GM23248 (cell line): ENCODE measurements at regions not wholly inside any gene's neighbourhood (a gene's known extent, or its start where the extent isn't known, plus 50 kb on each side); places are given as distances from the start of the nearest gene placed in this dataset.

Experiments
- DNase-seq: peaks from one replicate; pipeline ENCODE4 v3.0.0-alpha.2; 2015
- H2AFZ ChIP-seq: fragments of 200-600 bp; sonication (generic); 2 replicates; pipeline ENCODE4 v1.6.1; 2016; ENCODE audit warnings: antibody characterized with exemption
- H3F3A ChIP-seq: fragments of 200-600 bp; sonication (generic); 2 replicates; pipeline ENCODE4 v1.6.1; 2016; ENCODE audit warnings: mild to moderate bottlenecking, antibody characterized with exemption, mixed run types; ENCODE audit not compliant: insufficient read depth
- H3K27ac ChIP-seq: fragments of 200-600 bp; sonication (generic); 2 replicates; pipeline ENCODE4 v1.5.1; 2016; ENCODE audit warnings: mild to moderate bottlenecking
- H3K27me3 ChIP-seq: fragments of 200-600 bp; sonication (generic); replicated peaks from 2 replicates; pipeline ENCODE4 v1.6.1; 2016; ENCODE audit warnings: mild to moderate bottlenecking; ENCODE audit not compliant: insufficient read depth
- H3K36me3 ChIP-seq: fragments of 200-600 bp; sonication (generic); 2 replicates; pipeline ENCODE4 v1.6.1; 2016; ENCODE audit warnings: low read depth, mild to moderate bottlenecking
- H3K4me1 ChIP-seq: fragments of 200-600 bp; sonication (generic); 2 replicates; pipeline ENCODE4 v1.6.1; 2016; ENCODE audit warnings: mild to moderate bottlenecking; ENCODE audit not compliant: insufficient read depth
- H3K4me2 ChIP-seq: fragments of 200-600 bp; sonication (generic); one replicate; pipeline ENCODE4 v1.6.1; 2016; ENCODE audit warnings: mild to moderate bottlenecking; ENCODE audit not compliant: unreplicated experiment
- H3K4me3 ChIP-seq: fragments of 200-600 bp; sonication (generic); 2 replicates; pipeline ENCODE4 v1.5.1; 2016; ENCODE audit warnings: mild to moderate bottlenecking
- H3K79me2 ChIP-seq: fragments of 200-600 bp; sonication (generic); 2 replicates; pipeline ENCODE4 v1.6.1; 2016; ENCODE audit warnings: mild to moderate bottlenecking; ENCODE audit not compliant: insufficient read depth
- H3K9ac ChIP-seq: fragments of 200-600 bp; sonication (generic); 2 replicates; pipeline ENCODE4 v1.6.1; 2016; ENCODE audit warnings: mild to moderate bottlenecking
- H3K9me2 ChIP-seq: fragments of 200-600 bp; sonication (generic); 2 replicates; pipeline ENCODE4 v1.6.1; 2016; ENCODE audit warnings: mixed run types, mild to moderate bottlenecking, moderate library complexity; ENCODE audit not compliant: insufficient read depth
- H3K9me3 ChIP-seq: fragments of 200-600 bp; sonication (generic); one replicate; pipeline ENCODE4 v1.6.1; 2017; ENCODE audit warnings: low read depth
- H4K20me1 ChIP-seq: fragments of 200-600 bp; sonication (generic); 2 replicates; pipeline ENCODE4 v1.6.0; 2016; ENCODE audit not compliant: insufficient read depth
- EZH2 ChIP-seq: fragments of 200-600 bp; sonication (generic); IDR thresholded peaks from 2 replicates; pipeline ENCODE4 v1.6.1; 2018; ENCODE audit warnings: antibody characterized with exemption, mild to moderate bottlenecking; ENCODE audit not compliant: insufficient read depth, poor library complexity, severe bottlenecking
- EZH2phosphoT487 ChIP-seq: fragments of 200-600 bp; sonication (generic); IDR thresholded peaks from 2 replicates; pipeline ENCODE4 v1.6.1; 2018; ENCODE audit warnings: antibody characterized with exemption, moderate library complexity, mild to moderate bottlenecking, low read depth; ENCODE audit not compliant: insufficient read depth
- WGBS, 2 experiments: methylation state at CpG; one replicate each; pipeline ENCODE4 v1.1.6; 2015 to 2017; ENCODE audit warnings: low lambda C conversion rate in 2 of 2, low coverage in 1 of 2; ENCODE audit errors: missing lambda C conversion rate in 2 of 2; 5-methylcytosine and 5-hydroxymethylcytosine counted together
- in situ Hi-C: fragments of 300-500 bp; cut with MboI; formaldehyde crosslinking; loops from 2 replicates; pipeline ENCODE4 v1.15.0; 2020

DNA sequence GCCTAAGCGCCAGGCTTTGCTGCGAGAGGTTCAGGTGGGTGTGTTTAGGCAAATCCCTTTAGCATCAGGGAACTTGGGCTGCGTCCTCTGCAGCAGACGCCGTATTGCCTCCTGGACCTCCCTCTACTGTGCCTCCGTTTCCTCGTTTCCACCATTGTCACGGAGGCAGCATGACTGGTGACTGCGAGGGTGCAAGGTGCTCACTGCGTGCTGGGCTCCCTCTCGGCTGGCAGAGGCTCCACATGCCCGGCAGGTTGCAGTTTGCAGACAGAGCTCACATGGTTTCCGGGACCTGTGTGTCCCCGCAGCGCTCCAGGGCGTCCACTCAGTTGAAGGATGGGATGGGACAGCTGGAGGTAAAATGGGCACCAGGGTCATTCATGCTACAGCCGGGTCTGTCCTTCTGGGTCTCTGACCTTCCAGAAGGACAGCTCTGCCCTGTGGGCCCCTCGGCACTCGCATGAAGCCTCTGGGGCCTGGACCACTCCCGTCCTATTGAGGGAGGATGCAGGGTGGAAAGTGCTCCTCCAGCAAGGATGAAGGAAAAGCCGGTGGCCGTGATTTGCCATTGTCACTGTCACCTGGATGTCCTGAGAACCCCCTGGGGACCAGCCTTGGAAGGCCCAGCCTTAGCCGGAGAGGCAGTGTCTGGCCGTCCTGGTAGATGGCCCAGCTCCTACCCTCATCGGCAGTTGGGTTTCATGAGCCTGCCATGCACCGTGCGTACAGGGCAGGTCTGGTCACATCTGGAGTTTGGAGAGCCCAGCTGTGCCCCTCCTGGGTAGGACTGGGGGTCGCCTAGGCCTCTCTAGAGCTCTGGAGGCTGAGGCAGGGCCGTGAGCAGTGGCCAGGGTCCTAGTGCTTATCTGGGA is 146.5 kb downstream of the KIF26A start:
- Histone ChIP-seq H3K4me1 (no peaks in the 10 kb centered on the region), H4K20me1 (no peaks in the 10 kb centered on the region), H3K4me2 (no peak overlapping the region), H3K9me2 (no peaks in the 10 kb centered on the region), H3K27ac (no peak overlapping the region), H3F3A (no peaks in the 10 kb centered on the region), H3K36me3 (no peaks in the 10 kb centered on the region), H2AFZ (no peak overlapping the region), H3K9me3 (no peaks in the 10 kb centered on the region), H3K4me3 (no peak overlapping the region), H3K79me2 (no peaks in the 10 kb centered on the region), H3K9ac (no peak overlapping the region), H3K27me3 (no peaks in the 10 kb centered on the region)
- TF ChIP-seq EZH2phosphoT487 (no peak), EZH2 (no peak)
- in situ Hi-C loops, result no loop called here
- WGBS, 2 experiments, result 48 to 53% methylated on average over 26 to 29 of the region's 29 CpGs
- no peak for DNase-seq

DNA sequence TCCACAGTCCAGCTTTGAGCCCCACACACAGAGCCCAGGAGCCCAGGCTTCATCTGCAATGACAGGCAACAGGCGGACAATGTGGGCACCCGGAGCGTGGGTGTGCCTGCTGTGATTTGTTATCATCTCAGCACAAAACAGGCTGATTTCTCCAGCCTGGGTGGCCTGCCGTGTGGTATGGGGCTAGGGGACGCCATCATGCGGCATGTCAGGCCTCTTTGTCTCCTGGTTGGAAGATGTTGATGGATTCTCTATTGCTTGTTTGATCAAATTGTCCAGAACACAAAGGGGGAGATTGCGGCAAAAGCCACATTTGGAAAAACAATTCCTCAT is 147.1 kb downstream of the KIF26A start:
- no peaks in the 10 kb centered on the region for H3K9me2 ChIP-seq
- no peak for DNase-seq
- no peaks in the 10 kb centered on the region for H4K20me1 ChIP-seq
- H2AFZ ChIP-seq, result no peak overlapping the region
- 45 to 47% methylated on average over 7 of the region's 7 CpGs for WGBS, 2 experiments
- H3K79me2 ChIP-seq, result no peaks in the 10 kb centered on the region
- in situ Hi-C loops, result no loop called here
- H3K27ac ChIP-seq, result no peak overlapping the region
- H3K4me3 ChIP-seq, result no peak overlapping the region
- no peaks in the 10 kb centered on the region for H3K36me3 ChIP-seq
- no peaks in the 10 kb centered on the region for H3F3A ChIP-seq
- no peaks in the 10 kb centered on the region for H3K4me1 ChIP-seq
- TF ChIP-seq EZH2 (no peak), EZH2phosphoT487 (no peak)
- no peak overlapping the region for H3K9ac ChIP-seq
- no peak overlapping the region for H3K4me2 ChIP-seq
- H3K9me3 ChIP-seq, result no peaks in the 10 kb centered on the region
- no peaks in the 10 kb centered on the region for H3K27me3 ChIP-seq

DNA sequence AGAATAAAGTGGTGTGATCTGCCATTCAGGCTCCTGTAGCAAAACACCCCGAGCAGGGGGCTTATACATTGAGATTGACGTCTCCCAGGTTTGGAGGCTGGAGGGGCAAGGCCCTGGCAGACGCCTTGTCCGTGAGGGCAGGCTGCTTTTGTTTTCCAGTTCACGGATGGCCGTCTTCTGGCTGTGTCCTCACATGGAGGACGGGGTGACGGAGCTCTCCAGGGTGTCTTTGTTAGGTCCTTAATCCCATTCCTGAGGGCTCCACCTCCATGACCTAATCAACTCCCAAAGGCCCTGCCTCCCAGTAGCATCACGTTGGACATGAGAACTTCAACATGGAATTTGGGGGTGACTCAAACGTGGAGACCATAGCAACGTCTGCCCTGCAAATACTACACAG is 147.7 kb downstream of the KIF26A start:
- Histone ChIP-seq H3K4me2 (no peak overlapping the region), H3K27me3 (no peaks in the 10 kb centered on the region), H3K4me3 (no peak overlapping the region), H3K27ac (no peak overlapping the region), H3F3A (no peaks in the 10 kb centered on the region), H3K36me3 (no peaks in the 10 kb centered on the region), H3K9ac (no peak overlapping the region), H3K4me1 (no peaks in the 10 kb centered on the region), H3K79me2 (no peaks in the 10 kb centered on the region), H2AFZ (no peak overlapping the region), H4K20me1 (no peaks in the 10 kb centered on the region), H3K9me3 (no peaks in the 10 kb centered on the region), H3K9me2 (no peaks in the 10 kb centered on the region)
- in situ Hi-C loops, result no loop called here
- DNase-seq, result no peak
- WGBS, 2 experiments, result 28 to 32% methylated on average over 11 of the region's 11 CpGs
- no peak for TF ChIP-seq EZH2phosphoT487
- no peak for TF ChIP-seq EZH2

DNA sequence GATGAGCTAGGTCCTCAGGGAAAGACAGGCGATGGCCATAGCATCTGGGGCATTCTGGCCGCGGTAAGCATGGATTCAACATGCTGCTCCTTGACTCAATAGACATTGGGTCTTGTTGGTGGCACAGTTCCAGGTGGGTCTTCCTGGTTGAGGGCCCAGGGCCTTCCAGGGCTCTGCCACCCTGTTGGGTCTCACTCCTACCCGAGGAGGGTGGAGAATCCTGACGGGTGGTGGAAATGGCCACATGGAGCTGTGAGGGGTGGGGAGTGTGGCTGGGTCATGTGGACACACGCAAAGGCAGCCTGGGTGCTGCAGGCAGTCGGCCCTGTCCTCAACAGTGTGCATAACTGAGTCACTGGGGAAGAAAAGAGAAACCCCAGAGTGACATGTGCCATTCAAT is 148.1 kb downstream of the KIF26A start:
- H3K9me2 ChIP-seq, result no peaks in the 10 kb centered on the region
- no peaks in the 10 kb centered on the region for H3K36me3 ChIP-seq
- no peaks in the 10 kb centered on the region for H3K4me1 ChIP-seq
- H3K9ac ChIP-seq, result no peak overlapping the region
- TF ChIP-seq EZH2 (no peak), EZH2phosphoT487 (no peak)
- in situ Hi-C loops, result no loop called here
- H2AFZ ChIP-seq, result no peak overlapping the region
- no peaks in the 10 kb centered on the region for H3K9me3 ChIP-seq
- H3K4me3 ChIP-seq, result no peak overlapping the region
- H3K27me3 ChIP-seq, result no peaks in the 10 kb centered on the region
- H4K20me1 ChIP-seq, result no peaks in the 10 kb centered on the region
- no peak for DNase-seq
- H3K79me2 ChIP-seq, result no peaks in the 10 kb centered on the region
- no peak overlapping the region for H3K27ac ChIP-seq
- no peaks in the 10 kb centered on the region for H3F3A ChIP-seq
- 41 to 46% methylated on average over 7 of the region's 7 CpGs for WGBS, 2 experiments
- no peak overlapping the region for H3K4me2 ChIP-seq
